Nephron (organoid): ENCODE measurements at regions not wholly inside any gene's neighbourhood (a gene's known extent, or its start where the extent isn't known, plus 50 kb on each side); places are given as distances from the start of the nearest gene placed in this dataset.
"Not testable (repeated sequence)": the region's sequence is repeated elsewhere in the genome, so short reads cannot be mapped to it uniquely, and the experiment has no call there.

Experiments used
- H3K27ac Mint-ChIP-seq, 3 experiments: 2 replicates each; pipeline ENCODE4 v1.8.0; 2020; ENCODE audit warnings: mixed read lengths in 3 of 3, mild to moderate bottlenecking in 2 of 3, moderate library complexity in 1 of 3
- H3K27me3 Mint-ChIP-seq: 2 replicates; pipeline ENCODE4 v1.8.0; 2021; ENCODE audit warnings: low read depth, mild to moderate bottlenecking, moderate library complexity, mixed read lengths
- H3K36me3 Mint-ChIP-seq: 2 replicates; pipeline ENCODE4 v1.8.0; 2020; ENCODE audit warnings: low read depth, mixed read lengths
- H3K4me1 Mint-ChIP-seq: 2 replicates; pipeline ENCODE4 v1.8.0; 2020; ENCODE audit warnings: mixed read lengths
- H3K4me3 Mint-ChIP-seq, 3 experiments: 2 replicates each; pipeline ENCODE4 v1.8.0; 2020; ENCODE audit warnings: mild to moderate bottlenecking in 3 of 3, mixed read lengths in 3 of 3, moderate library complexity in 2 of 3
- H3K9me3 Mint-ChIP-seq: 2 replicates; pipeline ENCODE4 v1.8.0; 2020; ENCODE audit warnings: mixed read lengths
- TF ChIP-seq, protein P1 (sequence below), 3 experiments: fragments of 200-600 bp; sonication (generic); IDR thresholded peaks; one replicate each; pipeline ENCODE4 v1.5.0; 2021; ENCODE audit warnings: antibody characterized with exemption in 3 of 3; ENCODE audit not compliant: unreplicated experiment in 3 of 3

- Mint-ChIP-seq H3K36me3 (no peaks in the 10 kb centered on the region), H3K9me3 (no peaks in the 10 kb centered on the region), H3K27me3 (peaks cover 3% of the 10 kb centered on the region), H3K27ac (no peak overlapping the region), H3K4me3 (no peak overlapping the region), H3K4me1 (no peaks in the 10 kb centered on the region)
- TF ChIP-seq, protein P1, sequence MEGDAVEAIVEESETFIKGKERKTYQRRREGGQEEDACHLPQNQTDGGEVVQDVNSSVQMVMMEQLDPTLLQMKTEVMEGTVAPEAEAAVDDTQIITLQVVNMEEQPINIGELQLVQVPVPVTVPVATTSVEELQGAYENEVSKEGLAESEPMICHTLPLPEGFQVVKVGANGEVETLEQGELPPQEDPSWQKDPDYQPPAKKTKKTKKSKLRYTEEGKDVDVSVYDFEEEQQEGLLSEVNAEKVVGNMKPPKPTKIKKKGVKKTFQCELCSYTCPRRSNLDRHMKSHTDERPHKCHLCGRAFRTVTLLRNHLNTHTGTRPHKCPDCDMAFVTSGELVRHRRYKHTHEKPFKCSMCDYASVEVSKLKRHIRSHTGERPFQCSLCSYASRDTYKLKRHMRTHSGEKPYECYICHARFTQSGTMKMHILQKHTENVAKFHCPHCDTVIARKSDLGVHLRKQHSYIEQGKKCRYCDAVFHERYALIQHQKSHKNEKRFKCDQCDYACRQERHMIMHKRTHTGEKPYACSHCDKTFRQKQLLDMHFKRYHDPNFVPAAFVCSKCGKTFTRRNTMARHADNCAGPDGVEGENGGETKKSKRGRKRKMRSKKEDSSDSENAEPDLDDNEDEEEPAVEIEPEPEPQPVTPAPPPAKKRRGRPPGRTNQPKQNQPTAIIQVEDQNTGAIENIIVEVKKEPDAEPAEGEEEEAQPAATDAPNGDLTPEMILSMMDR (IDR thresholded peaks at IDR 0.05; ENCODE audit: unreplicated experiment in 3 of 3) = no peak
Measured at GRCh38 chr6:94902974-94903628, 674.2 kb upstream of the MANEA start.

- H3K9me3 Mint-ChIP-seq = no peaks in the 10 kb centered on the region
- no peaks in the 10 kb centered on the region for H3K36me3 Mint-ChIP-seq
- no peaks in the 10 kb centered on the region for H3K27me3 Mint-ChIP-seq
- H3K27ac Mint-ChIP-seq = no peak overlapping the region
- H3K4me1 Mint-ChIP-seq = no peaks in the 10 kb centered on the region
- H3K4me3 Mint-ChIP-seq = no peak overlapping the region
- TF ChIP-seq, protein P1 (IDR thresholded peaks at IDR 0.05; ENCODE audit: unreplicated experiment in 3 of 3) = no peak
Measured at GRCh38 chr6:94899191-94899590, 678.1 kb upstream of the MANEA start.

- Mint-ChIP-seq H3K4me1 (no peaks in the 10 kb centered on the region), H3K27me3 (no peaks in the 10 kb centered on the region), H3K4me3 (no peak overlapping the region), H3K9me3 (no peaks in the 10 kb centered on the region), H3K27ac (no peak overlapping the region), H3K36me3 (no peaks in the 10 kb centered on the region)
- TF ChIP-seq, protein P1 (IDR thresholded peaks at IDR 0.05; ENCODE audit: unreplicated experiment in 3 of 3) = no peak
Measured at GRCh38 chr6:94894300-94894699, 683.0 kb upstream of the MANEA start.

GRCh38 chr6:94893327-94893726 lies 684.0 kb upstream of the MANEA start:
- Mint-ChIP-seq H3K9me3 (no peaks in the 10 kb centered on the region), H3K36me3 (no peaks in the 10 kb centered on the region), H3K27me3 (no peaks in the 10 kb centered on the region), H3K4me1 (no peaks in the 10 kb centered on the region), H3K27ac (no peak overlapping the region), H3K4me3 (no peak overlapping the region)
- TF ChIP-seq, protein P1 (IDR thresholded peaks at IDR 0.05; ENCODE audit: unreplicated experiment in 3 of 3) = no peak

DNA sequence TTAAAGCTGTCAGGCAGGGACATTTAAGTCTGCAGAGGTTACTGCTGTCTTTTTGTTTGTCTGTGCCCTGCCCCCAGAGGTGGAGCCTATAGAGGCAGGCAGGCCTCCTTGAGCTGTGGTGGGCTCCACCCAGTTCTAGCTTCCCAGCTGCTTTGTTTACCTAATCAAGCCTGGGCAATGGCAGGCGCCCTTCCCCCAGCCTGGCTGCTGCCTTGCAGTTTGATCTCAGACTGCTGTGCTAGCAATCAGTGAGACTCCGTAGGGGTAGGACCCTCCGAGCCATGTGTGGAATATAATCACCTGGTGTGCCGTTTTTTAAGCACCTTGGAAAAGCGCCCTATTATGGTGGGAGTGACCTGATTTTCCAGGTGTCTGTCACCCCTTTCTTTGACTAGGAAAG lies 703.5 kb upstream of the MANEA start:
- H3K27ac Mint-ChIP-seq, H3K27me3 Mint-ChIP-seq, H3K4me3 Mint-ChIP-seq, H3K36me3 Mint-ChIP-seq, H3K4me1 Mint-ChIP-seq, H3K9me3 Mint-ChIP-seq: not testable (repeated sequence)

DNA sequence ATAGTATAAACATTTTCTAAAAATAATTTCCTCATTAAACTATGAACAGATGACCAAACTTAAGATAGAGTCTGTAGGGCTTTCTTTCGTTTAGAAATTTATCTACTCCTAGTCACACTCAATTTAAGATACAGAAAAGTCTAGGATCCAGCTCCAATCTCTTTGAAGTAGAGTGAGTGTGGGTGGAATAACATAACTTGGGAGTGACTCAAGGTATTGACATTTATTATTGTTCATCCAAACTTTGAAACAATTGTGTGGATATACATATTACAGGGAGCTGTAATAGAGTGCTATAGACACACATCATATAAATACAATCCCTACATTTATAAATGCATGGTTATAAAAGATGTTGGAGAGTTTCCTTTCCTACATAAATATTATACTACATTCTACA lies 715.2 kb upstream of the MANEA start:
- H3K4me1 Mint-ChIP-seq = no peaks in the 10 kb centered on the region
- no peak overlapping the region for H3K27ac Mint-ChIP-seq
- H3K36me3 Mint-ChIP-seq = no peaks in the 10 kb centered on the region
- no peak overlapping the region for H3K4me3 Mint-ChIP-seq
- H3K9me3 Mint-ChIP-seq = no peaks in the 10 kb centered on the region
- TF ChIP-seq, protein P1 (IDR thresholded peaks at IDR 0.05; ENCODE audit: unreplicated experiment in 3 of 3) = no peak
- H3K27me3 Mint-ChIP-seq = no peaks in the 10 kb centered on the region
